WTC11 (cell line): ENCODE measurements at regions not wholly inside any gene's neighbourhood (a gene's known extent, or its start where the extent isn't known, plus 50 kb on each side); places are given as distances from the start of the nearest gene placed in this dataset.

ENCODE experiments used
- CREB1 ChIP-seq: sonication (generic); formaldehyde crosslinking; IDR thresholded peaks from 2 replicates; pipeline ENCODE4 v1.8.0; 2023; ENCODE audit warnings: mild to moderate bottlenecking, missing genetic modification reagents
- ELF4 ChIP-seq: sonication (generic); formaldehyde crosslinking; IDR thresholded peaks from 2 replicates; pipeline ENCODE4 v1.8.1; 2022; ENCODE audit warnings: low read depth, mild to moderate bottlenecking, moderate library complexity, missing genetic modification reagents
- IRF2 ChIP-seq: sonication (generic); formaldehyde crosslinking; IDR thresholded peaks from 2 replicates; pipeline ENCODE4 v1.8.0; 2022; ENCODE audit warnings: low read depth, missing genetic modification reagents, borderline replicate concordance
- KAT7 ChIP-seq: sonication (generic); formaldehyde crosslinking; IDR thresholded peaks from 2 replicates; pipeline ENCODE4 v1.8.1; 2023; ENCODE audit warnings: missing genetic modification reagents, mild to moderate bottlenecking, borderline replicate concordance
- TCF7 ChIP-seq: sonication (generic); formaldehyde crosslinking; IDR thresholded peaks from 2 replicates; pipeline ENCODE4 v1.8.0; 2022; ENCODE audit warnings: mild to moderate bottlenecking, low read depth, missing genetic modification reagents, moderate library complexity
- TEAD4 ChIP-seq: sonication (generic); formaldehyde crosslinking; IDR thresholded peaks from 2 replicates; pipeline ENCODE4 v1.8.0; 2022; ENCODE audit warnings: mild to moderate bottlenecking, missing genetic modification reagents
- ZNF121 ChIP-seq: sonication (generic); formaldehyde crosslinking; IDR thresholded peaks from 2 replicates; pipeline ENCODE4 v1.8.0; 2023; ENCODE audit warnings: missing genetic modification reagents
- TF ChIP-seq, protein P1 (sequence below): fragments of 200-600 bp; IDR thresholded peaks from 2 replicates; pipeline ENCODE4 v1.8.0; 2022; ENCODE audit warnings: antibody characterized with exemption
- TF ChIP-seq, protein P2 (sequence below): sonication (generic); formaldehyde crosslinking; conservative IDR thresholded peaks from 2 replicates; pipeline ENCODE4 v1.8.1; 2023; ENCODE audit warnings: mild to moderate bottlenecking, low read depth, missing genetic modification reagents, moderate library complexity
- TF ChIP-seq, protein P3 (sequence below): sonication (generic); formaldehyde crosslinking; IDR thresholded peaks from 2 replicates; pipeline ENCODE4 v1.8.0; 2022; ENCODE audit warnings: mild to moderate bottlenecking, missing genetic modification reagents
- TF ChIP-seq, protein P4 (sequence below): sonication (generic); formaldehyde crosslinking; IDR thresholded peaks from 2 replicates; pipeline ENCODE4 v1.8.0; 2023; ENCODE audit warnings: missing genetic modification reagents
- TF ChIP-seq, protein P5 (sequence below): sonication (generic); formaldehyde crosslinking; IDR thresholded peaks from 2 replicates; pipeline ENCODE4 v1.8.0; 2022; ENCODE audit warnings: mild to moderate bottlenecking, missing genetic modification reagents

DNA sequence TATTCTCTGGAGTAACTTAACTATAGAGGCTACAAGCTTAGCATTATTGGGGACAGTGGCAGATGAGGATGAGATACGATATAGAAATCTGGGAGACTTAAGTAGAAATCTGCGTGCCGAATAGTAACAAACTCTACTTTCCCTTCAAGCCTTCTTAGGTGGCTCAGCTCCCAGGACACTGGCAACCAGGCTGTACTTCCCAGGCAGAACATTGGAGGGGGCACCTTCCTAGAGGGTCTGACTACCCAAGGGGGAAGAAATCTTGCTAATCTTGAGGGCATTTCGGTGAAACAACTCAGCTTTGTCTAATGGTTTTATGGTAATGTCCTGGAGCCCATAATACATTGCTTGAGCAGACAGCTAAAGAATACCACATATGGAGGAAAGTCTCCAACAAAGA is 126.2 kb upstream of the DTNA start:
- TF ChIP-seq, protein P1, sequence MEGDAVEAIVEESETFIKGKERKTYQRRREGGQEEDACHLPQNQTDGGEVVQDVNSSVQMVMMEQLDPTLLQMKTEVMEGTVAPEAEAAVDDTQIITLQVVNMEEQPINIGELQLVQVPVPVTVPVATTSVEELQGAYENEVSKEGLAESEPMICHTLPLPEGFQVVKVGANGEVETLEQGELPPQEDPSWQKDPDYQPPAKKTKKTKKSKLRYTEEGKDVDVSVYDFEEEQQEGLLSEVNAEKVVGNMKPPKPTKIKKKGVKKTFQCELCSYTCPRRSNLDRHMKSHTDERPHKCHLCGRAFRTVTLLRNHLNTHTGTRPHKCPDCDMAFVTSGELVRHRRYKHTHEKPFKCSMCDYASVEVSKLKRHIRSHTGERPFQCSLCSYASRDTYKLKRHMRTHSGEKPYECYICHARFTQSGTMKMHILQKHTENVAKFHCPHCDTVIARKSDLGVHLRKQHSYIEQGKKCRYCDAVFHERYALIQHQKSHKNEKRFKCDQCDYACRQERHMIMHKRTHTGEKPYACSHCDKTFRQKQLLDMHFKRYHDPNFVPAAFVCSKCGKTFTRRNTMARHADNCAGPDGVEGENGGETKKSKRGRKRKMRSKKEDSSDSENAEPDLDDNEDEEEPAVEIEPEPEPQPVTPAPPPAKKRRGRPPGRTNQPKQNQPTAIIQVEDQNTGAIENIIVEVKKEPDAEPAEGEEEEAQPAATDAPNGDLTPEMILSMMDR: no peak
- TF ChIP-seq IRF2 (CRISPR knock-in tag): no peak
- TF ChIP-seq CREB1 (CRISPR knock-in tag): no peak
- TF ChIP-seq, protein P2, sequence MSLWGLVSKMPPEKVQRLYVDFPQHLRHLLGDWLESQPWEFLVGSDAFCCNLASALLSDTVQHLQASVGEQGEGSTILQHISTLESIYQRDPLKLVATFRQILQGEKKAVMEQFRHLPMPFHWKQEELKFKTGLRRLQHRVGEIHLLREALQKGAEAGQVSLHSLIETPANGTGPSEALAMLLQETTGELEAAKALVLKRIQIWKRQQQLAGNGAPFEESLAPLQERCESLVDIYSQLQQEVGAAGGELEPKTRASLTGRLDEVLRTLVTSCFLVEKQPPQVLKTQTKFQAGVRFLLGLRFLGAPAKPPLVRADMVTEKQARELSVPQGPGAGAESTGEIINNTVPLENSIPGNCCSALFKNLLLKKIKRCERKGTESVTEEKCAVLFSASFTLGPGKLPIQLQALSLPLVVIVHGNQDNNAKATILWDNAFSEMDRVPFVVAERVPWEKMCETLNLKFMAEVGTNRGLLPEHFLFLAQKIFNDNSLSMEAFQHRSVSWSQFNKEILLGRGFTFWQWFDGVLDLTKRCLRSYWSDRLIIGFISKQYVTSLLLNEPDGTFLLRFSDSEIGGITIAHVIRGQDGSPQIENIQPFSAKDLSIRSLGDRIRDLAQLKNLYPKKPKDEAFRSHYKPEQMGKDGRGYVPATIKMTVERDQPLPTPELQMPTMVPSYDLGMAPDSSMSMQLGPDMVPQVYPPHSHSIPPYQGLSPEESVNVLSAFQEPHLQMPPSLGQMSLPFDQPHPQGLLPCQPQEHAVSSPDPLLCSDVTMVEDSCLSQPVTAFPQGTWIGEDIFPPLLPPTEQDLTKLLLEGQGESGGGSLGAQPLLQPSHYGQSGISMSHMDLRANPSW (CRISPR knock-in tag): no peak
- no peak for TF ChIP-seq ELF4 (CRISPR knock-in tag)
- TF ChIP-seq, protein P3, sequence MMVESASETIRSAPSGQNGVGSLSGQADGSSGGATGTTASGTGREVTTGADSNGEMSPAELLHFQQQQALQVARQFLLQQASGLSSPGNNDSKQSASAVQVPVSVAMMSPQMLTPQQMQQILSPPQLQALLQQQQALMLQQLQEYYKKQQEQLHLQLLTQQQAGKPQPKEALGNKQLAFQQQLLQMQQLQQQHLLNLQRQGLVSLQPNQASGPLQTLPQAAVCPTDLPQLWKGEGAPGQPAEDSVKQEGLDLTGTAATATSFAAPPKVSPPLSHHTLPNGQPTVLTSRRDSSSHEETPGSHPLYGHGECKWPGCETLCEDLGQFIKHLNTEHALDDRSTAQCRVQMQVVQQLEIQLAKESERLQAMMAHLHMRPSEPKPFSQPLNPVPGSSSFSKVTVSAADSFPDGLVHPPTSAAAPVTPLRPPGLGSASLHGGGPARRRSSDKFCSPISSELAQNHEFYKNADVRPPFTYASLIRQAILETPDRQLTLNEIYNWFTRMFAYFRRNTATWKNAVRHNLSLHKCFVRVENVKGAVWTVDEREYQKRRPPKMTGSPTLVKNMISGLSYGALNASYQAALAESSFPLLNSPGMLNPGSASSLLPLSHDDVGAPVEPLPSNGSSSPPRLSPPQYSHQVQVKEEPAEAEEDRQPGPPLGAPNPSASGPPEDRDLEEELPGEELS (CRISPR knock-in tag): no peak
- no peak for TF ChIP-seq KAT7 (CRISPR knock-in tag)
- no peak for TF ChIP-seq TEAD4 (CRISPR knock-in tag)
- TF ChIP-seq, protein P4, sequence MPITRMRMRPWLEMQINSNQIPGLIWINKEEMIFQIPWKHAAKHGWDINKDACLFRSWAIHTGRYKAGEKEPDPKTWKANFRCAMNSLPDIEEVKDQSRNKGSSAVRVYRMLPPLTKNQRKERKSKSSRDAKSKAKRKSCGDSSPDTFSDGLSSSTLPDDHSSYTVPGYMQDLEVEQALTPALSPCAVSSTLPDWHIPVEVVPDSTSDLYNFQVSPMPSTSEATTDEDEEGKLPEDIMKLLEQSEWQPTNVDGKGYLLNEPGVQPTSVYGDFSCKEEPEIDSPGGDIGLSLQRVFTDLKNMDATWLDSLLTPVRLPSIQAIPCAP (CRISPR knock-in tag): no peak
- TF ChIP-seq, protein P5, sequence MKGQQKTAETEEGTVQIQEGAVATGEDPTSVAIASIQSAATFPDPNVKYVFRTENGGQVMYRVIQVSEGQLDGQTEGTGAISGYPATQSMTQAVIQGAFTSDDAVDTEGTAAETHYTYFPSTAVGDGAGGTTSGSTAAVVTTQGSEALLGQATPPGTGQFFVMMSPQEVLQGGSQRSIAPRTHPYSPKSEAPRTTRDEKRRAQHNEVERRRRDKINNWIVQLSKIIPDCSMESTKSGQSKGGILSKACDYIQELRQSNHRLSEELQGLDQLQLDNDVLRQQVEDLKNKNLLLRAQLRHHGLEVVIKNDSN (CRISPR knock-in tag): no peak
- TF ChIP-seq ZNF121: no peak
- TF ChIP-seq TCF7: no peak
